GM19372 (cell line): ENCODE measurements at regions not wholly inside any gene's neighbourhood (a gene's known extent, or its start where the extent isn't known, plus 50 kb on each side); places are given as distances from the start of the nearest gene placed in this dataset.
"Not testable (repeated sequence)": the region's sequence is repeated elsewhere in the genome, so short reads cannot be mapped to it uniquely, and the experiment has no call there.

Experiments
- ATAC-seq: cut with Tn5 transposase; IDR thresholded peaks from one replicate; pipeline ENCODE4 v1.9.1; 2021; ENCODE audit warnings: mild to moderate bottlenecking, low read depth, moderate library complexity; ENCODE audit not compliant: unreplicated experiment

DNA sequence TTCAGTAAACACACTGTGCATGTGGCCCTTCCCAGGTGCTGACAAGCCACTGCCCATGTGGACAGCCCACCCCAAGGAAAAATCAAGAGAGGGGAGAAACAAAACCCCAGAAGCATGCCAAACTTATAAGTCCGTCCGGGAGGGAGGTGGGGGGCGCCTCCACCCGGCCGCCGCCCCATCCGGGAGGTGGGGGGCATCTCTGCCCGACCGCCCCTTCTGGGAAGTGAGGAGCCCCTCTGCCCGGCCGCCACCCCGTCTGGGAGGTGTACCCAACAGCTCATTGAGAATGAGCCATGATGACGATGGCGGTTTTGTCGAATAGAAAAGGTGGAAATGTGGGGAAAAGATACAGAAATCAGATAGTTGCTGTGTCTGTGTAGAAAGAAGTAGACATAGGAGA lies 53.8 kb upstream of the C2CD4B start:
- no peak for ATAC-seq

- no peak for ATAC-seq
Measured at GRCh38 chr15:62219799-62220198, 54.7 kb upstream of the C2CD4B start.

GRCh38 chr15:62223020-62223419 lies 57.9 kb upstream of the C2CD4B start:
- no peak for ATAC-seq

DNA sequence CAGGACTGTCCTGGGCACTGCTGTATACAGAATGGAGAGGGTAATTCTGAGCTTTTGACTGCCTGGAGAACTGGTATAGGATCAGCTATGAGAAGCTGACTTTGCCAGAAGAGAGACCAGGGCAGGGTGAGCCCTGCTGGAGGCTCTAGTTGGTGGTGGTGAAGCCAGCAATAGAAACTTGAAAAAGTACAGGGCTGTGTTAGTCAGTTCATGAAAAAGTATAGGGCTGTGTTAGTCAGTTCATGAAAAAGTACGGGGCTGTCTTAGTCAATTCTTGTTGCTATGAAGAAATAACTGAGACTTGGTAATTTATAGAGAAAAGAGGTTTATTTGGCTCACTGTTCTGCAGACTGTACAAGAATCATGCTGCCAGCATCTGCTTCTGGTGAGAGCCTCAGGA lies 63.5 kb upstream of the C2CD4B start:
- ATAC-seq = no peak

DNA sequence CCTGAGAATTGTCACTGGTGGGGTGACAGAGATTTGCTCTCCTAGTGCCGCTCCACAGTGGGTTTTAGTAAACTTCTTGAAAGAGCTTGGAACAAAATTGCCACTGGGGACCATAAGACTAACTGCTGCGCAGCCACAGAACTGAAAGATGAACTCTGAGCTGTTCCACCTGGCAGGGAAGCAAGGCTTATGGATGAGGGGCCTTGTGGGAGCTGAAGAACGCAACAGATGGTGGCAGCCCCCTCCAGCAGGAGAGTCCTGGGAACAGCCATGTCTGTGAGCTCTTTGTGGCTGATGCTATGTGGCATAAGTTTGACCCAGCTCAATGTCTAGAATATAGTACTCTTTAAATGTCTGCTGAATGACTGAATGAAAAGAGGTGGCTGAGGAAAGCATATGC lies 66.8 kb upstream of the C2CD4B start:
- no peak for ATAC-seq

DNA sequence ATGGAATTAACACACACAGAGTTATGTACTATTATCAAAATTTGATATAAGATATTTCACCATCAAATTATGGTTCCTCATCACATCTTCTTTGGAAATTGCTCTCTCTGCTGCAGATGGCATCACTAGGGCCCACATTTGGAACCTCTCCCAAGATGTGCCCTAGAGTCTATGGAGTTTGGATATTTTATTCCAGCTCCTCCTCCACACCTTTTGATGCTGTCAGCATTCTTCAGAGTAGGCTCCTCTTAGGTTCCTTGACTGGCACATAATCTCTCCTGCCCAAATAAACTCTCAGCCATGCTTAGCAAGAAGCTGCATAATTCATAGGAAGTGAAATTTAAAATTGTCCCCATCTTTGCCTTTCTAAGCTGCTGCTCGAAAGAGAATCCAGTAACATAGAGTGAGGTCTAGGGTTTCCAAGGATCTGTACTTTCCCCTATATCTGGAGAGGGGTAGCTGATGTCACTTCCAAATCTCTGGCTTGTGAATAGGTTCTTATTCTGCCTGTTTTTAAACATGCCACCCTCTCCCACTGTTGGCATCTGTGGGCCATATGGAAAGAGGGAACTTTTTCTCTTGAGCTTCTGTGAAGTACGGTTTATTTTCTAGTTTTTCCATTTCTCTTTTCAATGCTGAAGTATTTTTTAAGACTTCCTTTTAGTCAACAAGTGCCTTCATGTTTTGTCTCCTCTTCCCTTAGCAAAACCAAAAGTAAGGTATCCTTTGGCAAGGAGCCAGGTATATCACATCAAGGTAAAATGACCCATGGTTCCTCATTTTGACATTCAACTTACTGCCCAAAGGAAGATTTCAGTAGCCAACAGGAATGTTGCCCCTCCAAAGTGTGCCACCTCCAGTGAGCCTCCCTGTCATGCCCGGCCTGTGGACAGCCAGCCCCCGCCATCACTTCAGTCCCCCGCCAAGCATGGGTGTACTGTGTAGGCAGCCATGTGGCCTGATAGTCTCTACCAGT lies 75.3 kb upstream of the C2CD4B start:
- no peak for ATAC-seq

GRCh38 chr15:62241135-62241770 lies 76.2 kb upstream of the C2CD4B start:
- ATAC-seq = no peak

DNA sequence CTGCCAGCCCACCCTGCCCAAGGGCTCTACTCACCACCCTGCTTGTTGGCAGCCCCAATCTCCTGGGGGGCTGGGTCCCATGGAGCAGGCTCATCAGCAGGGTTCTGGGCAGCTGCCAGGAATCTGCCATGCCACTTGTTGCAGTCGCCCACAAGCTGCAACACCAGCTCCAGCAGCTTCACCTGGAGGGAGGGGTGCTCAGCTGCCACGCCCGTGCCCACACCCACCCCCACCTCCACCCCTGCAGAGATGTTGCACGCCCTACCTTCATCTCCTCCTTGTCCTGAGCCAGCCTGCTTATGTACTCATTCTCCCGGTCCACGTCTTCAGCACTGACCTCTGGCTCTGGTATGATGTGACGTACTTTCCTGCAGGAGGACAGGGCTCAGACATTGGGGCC lies 77.9 kb upstream of the C2CD4B start:
- no peak for ATAC-seq

GRCh38 chr15:62244762-62245161 lies 79.7 kb upstream of the C2CD4B start:
- no peak for ATAC-seq

DNA sequence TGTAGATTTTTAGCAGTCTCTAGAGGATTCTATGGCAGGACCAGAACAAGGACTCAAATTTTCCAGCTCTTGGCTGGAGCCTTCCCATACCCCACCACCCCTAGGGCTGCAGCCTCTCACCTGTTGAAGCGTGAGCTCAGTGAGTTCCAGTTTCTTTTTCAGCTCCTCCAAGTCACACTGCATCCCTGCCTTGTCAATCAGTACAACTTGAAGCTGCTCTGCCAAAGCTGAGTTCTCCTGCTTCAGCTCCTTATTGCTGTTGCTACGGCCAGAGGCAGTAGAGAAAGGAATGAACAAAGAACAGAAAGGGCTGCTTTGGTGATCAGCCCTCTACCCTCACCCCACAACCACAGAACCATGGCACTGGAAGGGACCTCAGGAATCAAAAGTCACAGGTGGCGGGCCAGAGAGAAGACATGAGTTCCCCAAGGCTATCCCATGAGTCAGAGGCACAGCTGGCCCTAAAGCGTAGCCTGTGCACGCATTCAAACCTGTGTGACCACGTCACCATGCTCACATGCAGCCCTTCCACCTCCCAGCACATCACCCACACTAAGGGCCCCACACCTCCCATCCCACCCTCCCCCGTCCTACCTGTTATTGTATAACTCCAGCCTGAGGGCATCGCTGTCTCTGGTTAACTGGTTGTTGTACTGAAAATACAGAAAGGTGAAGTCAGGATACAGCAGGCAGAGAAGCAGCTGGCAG lies 83.3 kb upstream of the C2CD4B start:
- ATAC-seq = no peak

- no peak for ATAC-seq
Measured at GRCh38 chr15:62249501-62249900, 84.4 kb upstream of the C2CD4B start.

DNA sequence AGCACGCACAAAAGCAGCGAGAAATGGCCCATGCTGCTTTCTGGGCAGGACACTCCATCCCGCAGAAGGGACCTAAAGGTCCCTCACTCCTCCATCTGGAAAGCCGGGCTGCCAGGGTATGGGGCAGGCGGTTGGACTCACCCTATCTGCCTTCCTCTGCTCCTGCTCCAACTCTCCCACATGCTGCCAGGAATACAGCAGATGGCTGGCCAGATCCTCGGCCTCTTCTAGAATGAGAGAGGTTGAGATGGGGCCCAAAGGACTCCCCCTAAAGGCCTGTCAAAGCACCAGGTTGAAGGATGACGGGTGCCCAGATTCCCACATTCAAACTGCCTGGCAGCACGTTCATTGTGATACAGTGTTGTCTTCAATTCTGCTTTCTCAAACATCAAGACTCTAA lies 85.1 kb upstream of the C2CD4B start:
- ATAC-seq = no peak

- no peak for ATAC-seq
Measured at GRCh38 chr15:62250978-62251377, 85.9 kb upstream of the C2CD4B start.

GRCh38 chr15:62253294-62253693 lies 88.2 kb upstream of the C2CD4B start:
- ATAC-seq = no peak

- ATAC-seq = no peak
Measured at GRCh38 chr15:62254137-62254934, 89.3 kb upstream of the C2CD4B start.

- ATAC-seq = not testable (repeated sequence)
Measured at GRCh38 chr15:62256430-62256829, 91.3 kb upstream of the C2CD4B start.

DNA sequence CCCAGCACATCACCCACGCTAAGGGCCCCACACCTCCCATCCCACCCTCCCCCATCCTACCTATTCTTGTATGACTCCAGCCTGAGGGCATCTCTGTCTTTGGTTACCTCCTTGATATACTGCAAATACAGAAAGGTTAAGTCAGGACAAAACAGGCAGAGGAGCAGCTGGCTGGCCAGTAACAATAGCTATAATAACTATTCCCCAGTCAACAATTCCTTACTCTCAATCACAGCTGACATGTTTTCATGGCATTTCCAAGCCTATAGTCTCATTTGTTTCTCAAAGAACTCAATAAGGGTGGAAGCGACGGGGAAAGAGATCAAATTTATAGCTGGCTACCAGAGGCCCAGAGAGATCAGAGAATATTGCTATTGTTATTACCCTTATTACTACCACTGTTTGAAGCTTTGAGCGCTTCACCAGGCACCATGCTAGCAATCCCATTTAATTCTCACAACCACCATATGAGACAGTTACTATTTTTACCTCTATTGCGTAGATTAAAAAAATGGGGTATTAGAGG lies 93.0 kb upstream of the C2CD4B start:
- no peak for ATAC-seq

- no peak for ATAC-seq
Measured at GRCh38 chr15:62262305-62262941, 97.3 kb upstream of the C2CD4B start.

DNA sequence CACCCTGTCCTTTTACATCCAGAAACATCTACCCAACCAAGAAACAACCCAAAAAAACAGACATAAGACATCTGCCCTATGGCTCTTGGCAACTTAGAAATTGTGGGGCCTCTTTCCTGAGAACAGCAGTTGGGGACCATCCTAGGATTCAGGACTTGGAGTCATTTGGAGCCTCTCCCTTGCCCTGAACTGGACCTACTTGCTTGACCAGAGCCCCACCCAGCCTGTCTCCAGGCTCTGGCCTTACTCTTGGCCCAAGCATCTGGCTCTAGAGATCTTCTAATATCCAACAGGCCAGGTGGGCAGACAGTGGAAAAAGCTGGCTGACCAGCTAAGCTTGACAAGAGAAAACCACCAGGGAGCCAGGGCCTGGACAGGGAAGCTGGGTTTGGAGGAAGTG lies 99.1 kb upstream of the C2CD4B start:
- no peak for ATAC-seq

GRCh38 chr15:62269504-62269903 lies 104.4 kb upstream of the C2CD4B start:
- ATAC-seq = no peak
